Endothelial cell (in vitro differentiated cells): ENCODE measurements at regions not wholly inside any gene's neighbourhood (a gene's known extent, or its start where the extent isn't known, plus 50 kb on each side); places are given as distances from the start of the nearest gene placed in this dataset.

Experiments
- DNase-seq: peaks from one replicate; pipeline ENCODE4 v3.0.0; 2021; ENCODE audit warnings: low spot score
- H3K27ac Mint-ChIP-seq: one replicate; pipeline ENCODE4 v1.8.0; 2021; ENCODE audit warnings: mixed read lengths, inconsistent platforms; ENCODE audit not compliant: unreplicated experiment
- H3K27me3 Mint-ChIP-seq: one replicate; pipeline ENCODE4 v1.8.0; 2021; ENCODE audit warnings: mild to moderate bottlenecking, moderate library complexity, mixed read lengths, inconsistent platforms; ENCODE audit not compliant: unreplicated experiment
- H3K36me3 Mint-ChIP-seq: one replicate; pipeline ENCODE4 v1.8.0; 2021; ENCODE audit warnings: mild to moderate bottlenecking, low read depth, mixed read lengths, inconsistent platforms; ENCODE audit not compliant: unreplicated experiment
- H3K4me1 Mint-ChIP-seq: one replicate; pipeline ENCODE4 v1.8.0; 2021; ENCODE audit warnings: mild to moderate bottlenecking, mixed read lengths, inconsistent platforms; ENCODE audit not compliant: unreplicated experiment
- H3K4me3 Mint-ChIP-seq: one replicate; pipeline ENCODE4 v1.8.0; 2021; ENCODE audit warnings: mild to moderate bottlenecking, mixed read lengths, inconsistent platforms; ENCODE audit not compliant: unreplicated experiment
- H3K9me3 Mint-ChIP-seq: one replicate; pipeline ENCODE4 v1.8.0; 2021; ENCODE audit warnings: mixed read lengths, inconsistent platforms; ENCODE audit not compliant: unreplicated experiment
- TF ChIP-seq, protein P1 (sequence below): fragments of 200-600 bp; sonication (generic); IDR thresholded peaks from one replicate; pipeline ENCODE4 v1.5.0; 2021; ENCODE audit warnings: antibody characterized with exemption; ENCODE audit not compliant: unreplicated experiment

DNA sequence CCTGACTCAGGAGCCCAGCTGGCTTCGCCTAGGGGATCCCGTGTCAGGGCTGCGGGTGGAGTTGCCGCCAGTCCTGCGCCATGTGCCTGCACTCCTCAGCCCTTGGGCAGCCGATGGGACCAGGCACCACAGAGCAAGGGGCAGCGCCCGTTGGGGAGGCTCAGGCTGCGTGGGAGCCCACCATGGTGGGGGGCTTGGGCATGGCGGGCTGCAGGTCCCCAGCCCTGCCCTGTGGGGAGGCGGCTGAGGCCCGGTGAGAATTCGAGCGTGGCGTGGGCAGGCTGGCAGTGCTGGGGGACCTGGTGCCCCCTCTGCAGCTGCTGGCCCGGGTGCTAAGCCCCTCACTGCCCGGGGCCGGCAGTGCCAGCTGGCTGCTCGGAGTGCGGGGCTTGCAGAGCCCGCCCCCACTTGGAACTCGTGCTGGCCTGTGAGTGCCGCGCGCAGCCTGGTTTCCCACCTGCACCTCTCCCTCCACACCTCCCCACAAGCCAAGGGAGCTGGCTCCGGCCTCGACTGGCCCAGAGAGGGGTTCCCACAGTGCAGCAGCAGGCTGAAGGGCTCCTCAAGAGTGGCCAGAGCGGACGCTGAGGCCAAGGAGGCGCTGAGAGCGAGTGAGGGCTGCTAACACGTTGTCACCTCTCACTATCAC, 135.1 kb upstream of the SEL1L start:
- TF ChIP-seq, protein P1, sequence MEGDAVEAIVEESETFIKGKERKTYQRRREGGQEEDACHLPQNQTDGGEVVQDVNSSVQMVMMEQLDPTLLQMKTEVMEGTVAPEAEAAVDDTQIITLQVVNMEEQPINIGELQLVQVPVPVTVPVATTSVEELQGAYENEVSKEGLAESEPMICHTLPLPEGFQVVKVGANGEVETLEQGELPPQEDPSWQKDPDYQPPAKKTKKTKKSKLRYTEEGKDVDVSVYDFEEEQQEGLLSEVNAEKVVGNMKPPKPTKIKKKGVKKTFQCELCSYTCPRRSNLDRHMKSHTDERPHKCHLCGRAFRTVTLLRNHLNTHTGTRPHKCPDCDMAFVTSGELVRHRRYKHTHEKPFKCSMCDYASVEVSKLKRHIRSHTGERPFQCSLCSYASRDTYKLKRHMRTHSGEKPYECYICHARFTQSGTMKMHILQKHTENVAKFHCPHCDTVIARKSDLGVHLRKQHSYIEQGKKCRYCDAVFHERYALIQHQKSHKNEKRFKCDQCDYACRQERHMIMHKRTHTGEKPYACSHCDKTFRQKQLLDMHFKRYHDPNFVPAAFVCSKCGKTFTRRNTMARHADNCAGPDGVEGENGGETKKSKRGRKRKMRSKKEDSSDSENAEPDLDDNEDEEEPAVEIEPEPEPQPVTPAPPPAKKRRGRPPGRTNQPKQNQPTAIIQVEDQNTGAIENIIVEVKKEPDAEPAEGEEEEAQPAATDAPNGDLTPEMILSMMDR, result no peak
- Mint-ChIP-seq H3K27me3 (no peaks in the 10 kb centered on the region), H3K36me3 (no peaks in the 10 kb centered on the region), H3K27ac (no peak overlapping the region), H3K4me1 (no peaks in the 10 kb centered on the region), H3K4me3 (no peak overlapping the region), H3K9me3 (peaks cover 4% of the 10 kb centered on the region)
- no peak for DNase-seq

DNA sequence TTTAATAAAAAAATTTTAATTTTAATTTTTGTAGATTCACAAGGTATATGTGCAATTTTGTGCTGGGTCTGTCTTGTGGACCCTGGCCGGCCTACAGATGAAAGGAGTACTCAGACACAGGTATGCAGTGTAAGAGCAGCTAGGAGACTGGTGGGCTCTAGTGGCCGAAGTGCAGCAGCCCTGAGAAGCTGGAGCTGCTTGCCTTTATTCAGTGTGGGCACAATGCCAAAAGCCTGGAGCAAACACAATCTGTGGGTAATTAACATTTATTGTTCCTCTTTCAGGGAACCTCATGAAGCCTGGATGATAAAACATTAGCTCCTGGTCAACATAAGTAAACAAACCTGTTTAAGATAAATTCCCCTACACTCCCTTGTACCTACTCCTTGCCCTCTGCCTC, 135.7 kb upstream of the SEL1L start:
- no peaks in the 10 kb centered on the region for H3K36me3 Mint-ChIP-seq
- no peaks in the 10 kb centered on the region for H3K4me1 Mint-ChIP-seq
- no peak overlapping the region for H3K4me3 Mint-ChIP-seq
- TF ChIP-seq, protein P1, result no peak
- no peak overlapping the region for H3K27ac Mint-ChIP-seq
- H3K27me3 Mint-ChIP-seq, result no peaks in the 10 kb centered on the region
- no peak for DNase-seq
- peaks cover 4% of the 10 kb centered on the region for H3K9me3 Mint-ChIP-seq

DNA sequence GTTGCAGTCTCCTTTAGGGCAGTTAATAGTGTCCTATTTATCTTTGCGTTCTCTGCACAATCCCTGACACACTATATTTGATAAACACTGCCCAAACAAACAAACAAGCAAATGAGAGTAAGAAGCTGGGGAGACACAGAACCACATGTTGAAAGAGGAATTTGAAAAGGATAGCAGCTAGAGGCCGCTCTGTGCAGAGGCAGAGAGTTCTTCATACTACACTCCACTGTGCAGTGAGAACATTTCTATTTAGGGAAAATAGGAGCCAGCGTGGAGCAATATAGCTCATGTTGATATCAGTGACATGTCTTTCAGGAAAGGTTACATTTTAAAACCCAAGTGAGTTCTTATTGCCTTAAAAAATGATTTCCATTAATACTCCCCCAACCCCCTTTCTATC, 140.3 kb upstream of the SEL1L start:
- H3K4me3 Mint-ChIP-seq, result no peak overlapping the region
- no peak overlapping the region for H3K27ac Mint-ChIP-seq
- TF ChIP-seq, protein P1, result no peak
- no peaks in the 10 kb centered on the region for H3K36me3 Mint-ChIP-seq
- H3K9me3 Mint-ChIP-seq, result no peaks in the 10 kb centered on the region
- DNase-seq, result no peak
- no peaks in the 10 kb centered on the region for H3K4me1 Mint-ChIP-seq
- peaks cover 5% of the 10 kb centered on the region for H3K27me3 Mint-ChIP-seq

DNA sequence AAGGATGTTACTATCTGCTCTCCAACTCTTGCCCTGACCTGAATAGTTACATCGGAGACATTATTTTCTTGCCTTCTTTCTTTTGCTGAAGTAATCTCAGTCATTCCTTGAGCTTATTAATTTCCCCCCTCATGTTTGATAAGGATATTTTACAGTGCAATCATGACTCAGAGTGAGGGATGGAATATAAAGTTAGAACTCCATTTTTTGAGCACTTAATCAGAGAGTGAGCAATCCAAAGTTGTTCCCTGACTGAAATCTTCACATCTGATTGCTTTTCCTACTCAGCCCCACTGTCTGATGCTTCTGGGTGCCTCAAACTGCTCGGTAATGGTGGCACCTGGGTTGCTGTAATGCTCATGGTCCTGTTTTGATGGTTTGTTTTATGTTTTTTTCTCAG, 142.7 kb upstream of the SEL1L start:
- Mint-ChIP-seq H3K27ac (no peak overlapping the region), H3K4me1 (peaks cover 5% of the 10 kb centered on the region), H3K36me3 (no peaks in the 10 kb centered on the region), H3K9me3 (no peaks in the 10 kb centered on the region), H3K27me3 (peaks cover 7% of the 10 kb centered on the region), H3K4me3 (no peak overlapping the region)
- DNase-seq, result no peak
- TF ChIP-seq, protein P1, result no peak

DNA sequence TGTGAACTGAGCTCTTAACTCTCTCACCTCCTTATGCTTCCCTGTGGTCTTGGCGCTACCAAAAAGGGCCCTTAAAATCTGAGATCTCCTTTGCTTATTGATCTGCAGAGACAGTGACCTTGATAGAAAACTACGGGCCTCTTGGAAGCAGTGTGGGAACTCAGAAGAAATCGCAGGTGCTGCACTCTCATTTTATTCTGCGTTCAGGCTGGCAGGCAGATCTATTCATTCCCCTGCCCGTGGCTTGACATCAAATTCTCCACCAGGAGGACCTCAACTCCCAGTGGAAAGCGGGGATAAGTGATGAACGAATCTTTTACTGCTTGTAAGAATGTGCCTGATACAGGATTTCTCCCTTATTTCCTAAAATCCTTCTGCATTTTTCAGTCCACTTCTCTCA, 143.2 kb upstream of the SEL1L start:
- peaks cover 7% of the 10 kb centered on the region for H3K27me3 Mint-ChIP-seq
- TF ChIP-seq, protein P1, result no peak
- H3K4me3 Mint-ChIP-seq, result no peak overlapping the region
- H3K4me1 Mint-ChIP-seq, result peaks cover 5% of the 10 kb centered on the region
- H3K27ac Mint-ChIP-seq, result no peak overlapping the region
- no peak for DNase-seq
- H3K9me3 Mint-ChIP-seq, result no peaks in the 10 kb centered on the region
- no peaks in the 10 kb centered on the region for H3K36me3 Mint-ChIP-seq
